ENCODE measurements at regions not wholly inside any gene's neighbourhood (a gene's known extent, or its start where the extent isn't known, plus 50 kb on each side); places are given as distances from the start of the nearest gene placed in this dataset.
"Not testable (repeated sequence)": the region's sequence is repeated elsewhere in the genome, so short reads cannot be mapped to it uniquely, and the experiment has no call there.

GRCh38 chr5:50553560-50553984, 112.5 kb upstream of the EMB start:
- no peak overlapping the region for H3K27ac ChIP-seq
- no peak for TF ChIP-seq ZFX (IDR thresholded peaks at IDR 0.05; ENCODE audit: borderline replicate concordance)
- no peak for TF ChIP-seq CTCF (IDR thresholded peaks at IDR 0.05)

GRCh38 chr5:50558640-50559039, 107.8 kb upstream of the PARP8 start:
- H3K27ac ChIP-seq: not testable (repeated sequence)

GRCh38 chr5:50559955-50560354, 106.5 kb upstream of the PARP8 start:
- TF ChIP-seq ZFX (IDR thresholded peaks at IDR 0.05; ENCODE audit: borderline replicate concordance) (no peak), CTCF (IDR thresholded peaks at IDR 0.05) (no peak)
- no peak overlapping the region for H3K27ac ChIP-seq

GRCh38 chr5:50562694-50563093, 103.7 kb upstream of the PARP8 start:
- no peak for TF ChIP-seq CTCF (IDR thresholded peaks at IDR 0.05)
- TF ChIP-seq ZFX (IDR thresholded peaks at IDR 0.05; ENCODE audit: borderline replicate concordance): no peak
- H3K27ac ChIP-seq: peak overlapping the region; percentile 52

GRCh38 chr5:50564079-50564478, 102.4 kb upstream of the PARP8 start:
- no peak for TF ChIP-seq CTCF (IDR thresholded peaks at IDR 0.05)
- no peak for TF ChIP-seq ZFX (IDR thresholded peaks at IDR 0.05; ENCODE audit: borderline replicate concordance)
- H3K27ac ChIP-seq: peak overlapping the region; percentile 24

- H3K27ac ChIP-seq: peak overlapping the region; percentile 24
- TF ChIP-seq ZFX (IDR thresholded peaks at IDR 0.05; ENCODE audit: borderline replicate concordance) (no peak), CTCF (IDR thresholded peaks at IDR 0.05) (no peak)
Observed at GRCh38 chr5:50564558-50564957, 101.9 kb upstream of the PARP8 start.

- no peak for TF ChIP-seq CTCF (IDR thresholded peaks at IDR 0.05)
- no peak overlapping the region for H3K27ac ChIP-seq
Observed at GRCh38 chr5:50574121-50574520, 92.3 kb upstream of the PARP8 start.

GRCh38 chr5:50575740-50576139, 90.7 kb upstream of the PARP8 start:
- TF ChIP-seq CTCF (IDR thresholded peaks at IDR 0.05) (no peak), ZFX (IDR thresholded peaks at IDR 0.05; ENCODE audit: borderline replicate concordance) (no peak)
- no peak overlapping the region for H3K27ac ChIP-seq
